ENCODE measurements at regions not wholly inside any gene's neighbourhood (a gene's known extent, or its start where the extent isn't known, plus 50 kb on each side); places are given as distances from the start of the nearest gene placed in this dataset.

DNA sequence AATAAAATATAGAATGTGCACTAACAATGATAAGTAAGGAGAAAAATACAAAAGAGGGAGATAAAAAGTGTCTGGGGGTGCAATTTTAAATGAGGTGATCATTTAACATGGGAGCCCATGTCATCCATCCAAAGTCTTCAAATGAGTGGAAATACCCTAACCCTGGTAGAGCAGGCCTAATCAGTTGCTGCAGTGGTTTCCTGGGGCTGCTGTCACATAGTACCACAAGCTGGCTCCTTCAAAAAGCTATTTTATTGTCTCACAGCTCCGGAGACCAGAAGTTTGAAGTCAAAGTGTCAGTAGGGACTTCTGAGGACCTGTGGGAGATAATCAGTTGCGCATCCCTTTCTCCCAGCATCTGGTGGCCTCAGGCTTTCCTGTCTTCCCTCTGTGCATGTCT lies 717.9 kb downstream of the DIAPH3 start:
- no peak for DNase-seq (ENCODE audit: low read depth)

DNA sequence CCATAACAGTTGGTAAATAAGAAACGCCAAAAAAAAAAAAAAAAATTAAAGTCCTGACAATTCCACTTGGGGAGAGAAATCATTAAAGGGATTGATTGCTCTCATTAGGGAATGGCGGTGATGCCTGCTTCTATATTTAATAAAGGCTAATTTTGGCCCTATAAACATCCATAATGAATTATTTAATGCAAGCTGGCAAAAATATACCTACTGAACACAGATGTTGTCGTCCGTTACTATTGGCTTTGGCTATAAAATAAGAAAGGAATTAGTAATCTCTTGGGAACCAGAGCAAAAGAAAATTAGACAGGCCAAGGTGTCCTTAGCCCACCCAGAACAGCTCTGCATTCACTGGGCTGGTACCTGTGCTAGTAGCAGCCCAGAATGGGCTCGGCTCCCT lies 717.3 kb downstream of the DIAPH3 start:
- no peak for DNase-seq (ENCODE audit: low read depth)

DNA sequence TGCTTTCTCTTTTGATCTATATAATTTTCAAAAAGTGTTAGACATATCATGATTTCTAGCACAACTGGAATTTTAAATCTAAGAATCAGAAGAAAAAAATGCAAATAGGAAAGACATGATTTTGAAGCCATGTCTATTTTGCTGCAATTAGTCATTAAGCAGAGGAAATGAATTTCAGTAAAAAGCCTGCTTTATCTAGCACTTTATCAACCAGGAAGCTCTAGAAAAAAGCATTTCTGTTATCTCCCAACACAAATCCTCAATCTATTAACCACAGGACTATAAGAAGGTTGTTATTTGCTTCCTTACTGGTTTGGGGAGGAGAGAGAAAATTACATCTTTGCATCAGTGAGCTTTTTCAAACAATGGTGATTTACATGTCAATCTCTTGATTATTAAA lies 716.7 kb downstream of the DIAPH3 start:
- peak; percentile 4 for DNase-seq (ENCODE audit: low read depth)

DNA sequence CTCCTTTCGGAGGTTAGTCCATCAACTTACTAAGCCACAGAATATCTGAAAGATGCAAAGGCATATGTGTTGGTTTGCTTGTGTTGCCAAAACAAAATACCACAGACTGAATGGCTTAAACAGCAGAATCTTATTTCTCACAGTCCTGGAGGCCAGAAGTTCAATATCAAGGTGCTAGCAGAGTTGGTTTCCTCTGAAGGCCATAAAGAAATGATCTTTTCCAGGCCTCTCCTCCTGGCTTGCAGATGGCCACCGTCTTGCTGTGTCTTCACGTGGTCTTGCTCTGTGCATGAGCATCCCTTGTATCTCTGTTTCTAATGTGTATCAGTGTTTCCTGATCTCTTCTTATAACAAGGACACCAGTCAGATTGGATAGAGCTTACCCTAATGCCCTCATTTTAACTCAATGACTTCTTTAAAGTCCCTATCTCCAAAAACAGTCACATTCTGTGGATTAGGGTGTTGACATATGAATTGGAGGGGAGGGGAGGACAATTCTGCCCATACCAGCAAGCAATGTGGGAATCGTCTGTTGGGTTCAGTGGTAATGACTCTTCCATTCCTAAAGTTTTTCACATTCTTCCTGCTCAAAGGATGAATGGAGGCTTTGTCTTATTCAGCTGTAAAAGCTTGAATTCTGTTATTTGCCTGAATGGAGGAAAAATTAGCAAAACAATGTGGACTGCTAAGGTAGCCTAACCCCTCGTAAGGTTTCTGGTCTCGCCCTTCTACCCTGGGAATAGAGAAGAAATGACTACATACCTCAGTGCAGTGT lies 715.7 kb downstream of the DIAPH3 start:
- DNase-seq (ENCODE audit: low read depth): peak; percentile 81

DNA sequence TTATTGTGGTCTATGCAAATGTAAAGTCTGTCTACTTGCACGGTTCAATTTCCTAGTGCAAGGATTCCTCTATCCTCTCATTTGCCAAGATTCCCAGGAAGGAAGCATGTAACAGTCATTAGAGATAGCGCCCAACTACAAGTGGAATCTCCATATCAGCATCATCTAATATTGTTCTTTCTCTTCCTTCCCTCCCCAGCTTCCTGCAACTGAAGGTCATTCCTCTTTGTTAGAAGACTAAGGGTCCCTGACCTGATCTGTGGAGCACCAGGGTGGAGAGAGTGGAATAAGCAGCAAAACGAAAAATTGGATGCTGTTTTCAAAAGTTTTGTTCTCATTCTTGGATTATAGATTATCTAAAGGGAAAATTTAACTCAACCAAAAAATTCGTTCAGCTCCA lies 714.0 kb downstream of the DIAPH3 start:
- DNase-seq (ENCODE audit: low read depth): no peak

DNA sequence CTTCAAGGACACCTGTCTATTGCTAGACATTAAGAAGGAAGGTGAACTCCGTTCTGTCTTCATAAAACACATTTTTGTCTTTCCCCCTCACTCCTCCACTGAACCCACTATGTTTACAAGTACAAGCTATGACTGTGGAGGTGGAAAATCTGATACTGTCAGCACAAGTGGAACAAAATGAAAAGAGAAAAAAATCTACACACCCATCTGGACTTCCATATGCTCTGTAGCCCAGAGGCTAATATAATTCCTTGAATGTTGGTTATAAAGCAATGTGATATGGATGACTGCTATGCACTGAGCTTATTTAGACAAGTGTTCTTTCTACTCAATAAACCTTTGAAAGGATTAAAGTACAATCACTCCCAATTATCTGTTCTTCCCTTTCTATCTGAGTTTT lies 713.5 kb downstream of the DIAPH3 start:
- DNase-seq (ENCODE audit: low read depth): no peak

DNA sequence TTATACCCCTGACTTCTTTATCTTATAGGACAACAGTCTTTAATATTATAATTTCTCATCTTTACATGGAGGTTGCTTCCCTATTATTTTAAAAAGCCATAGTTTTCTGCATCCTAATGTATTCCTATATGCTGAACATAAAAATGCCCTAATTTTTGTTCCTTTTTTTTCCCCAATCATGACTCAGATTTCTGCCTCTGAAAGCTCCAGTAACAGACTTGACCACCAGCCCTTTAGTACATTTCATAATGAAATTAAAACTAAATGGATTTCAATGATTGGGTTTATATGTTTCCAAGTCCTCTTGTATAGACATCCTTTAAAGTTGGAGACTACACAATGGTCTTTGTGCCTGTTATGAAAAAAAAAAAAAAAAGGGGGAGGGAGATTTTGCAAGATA lies 712.5 kb downstream of the DIAPH3 start:
- DNase-seq (ENCODE audit: low read depth): no peak

DNA sequence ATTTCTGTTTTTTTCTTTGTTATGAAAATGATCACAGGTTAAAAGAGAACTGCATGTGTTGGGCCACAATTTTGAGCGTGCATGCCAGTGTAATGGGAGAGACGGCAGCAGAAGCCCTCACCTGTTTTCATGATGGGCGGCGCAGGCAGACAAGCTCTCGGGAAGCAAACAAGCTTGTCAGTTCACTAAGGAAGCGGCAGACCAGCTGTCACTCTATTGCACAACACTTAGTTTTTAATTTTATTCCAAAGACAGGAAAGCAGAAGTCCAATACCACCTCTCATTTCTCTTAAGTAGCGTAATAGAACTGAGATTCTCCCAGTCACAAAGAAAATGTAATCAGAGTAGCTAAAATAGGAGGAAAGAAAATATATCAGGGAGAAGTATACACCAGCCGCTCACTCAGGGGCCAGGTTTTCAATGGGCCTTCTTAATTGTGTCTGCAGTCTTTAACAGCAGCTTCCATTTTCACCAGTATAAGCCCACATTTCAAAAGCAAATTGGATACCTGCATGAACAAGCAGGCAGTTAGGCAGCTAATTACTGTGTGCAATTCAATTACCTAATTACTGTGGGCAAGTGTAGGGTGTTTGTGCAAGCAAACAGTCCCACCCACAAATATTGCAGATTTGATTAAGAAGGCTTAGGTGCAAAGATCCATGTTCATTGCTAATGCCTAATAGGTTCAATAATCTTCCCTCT lies 711.4 kb downstream of the DIAPH3 start:
- no peak for DNase-seq (ENCODE audit: low read depth)

DNA sequence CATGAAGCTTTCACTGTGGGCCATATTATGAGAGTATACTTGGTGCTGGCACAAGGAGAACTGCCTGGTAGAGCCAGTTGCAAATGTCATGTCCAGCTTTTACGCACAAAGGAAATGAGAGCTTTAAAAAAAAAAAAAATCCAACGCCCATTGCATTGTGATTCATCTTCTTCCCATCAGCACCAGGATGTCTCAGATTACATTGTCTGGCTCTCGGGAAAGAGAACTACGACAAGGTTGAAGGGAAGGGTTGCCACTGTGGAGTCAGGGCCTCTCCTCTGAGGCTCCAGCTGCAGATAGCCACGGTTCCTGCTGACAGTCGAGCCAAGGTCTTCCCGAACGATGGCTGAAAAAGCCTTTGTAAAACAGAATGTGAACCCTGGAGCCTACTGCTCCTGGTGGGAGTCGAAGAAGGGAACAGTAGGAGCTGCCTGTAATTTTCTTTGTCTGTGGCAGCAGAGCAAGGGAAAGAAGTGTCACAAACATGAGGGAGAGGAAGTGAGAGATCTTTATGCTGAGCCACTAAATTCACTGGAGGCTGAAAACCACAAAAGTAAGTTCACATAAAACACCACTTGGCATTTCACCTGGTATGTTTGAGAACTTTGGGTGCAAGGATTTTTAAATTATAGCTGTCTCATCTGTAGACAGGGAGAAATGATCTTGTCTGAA lies 704.7 kb downstream of the DIAPH3 start:
- DNase-seq (ENCODE audit: low read depth): peak; percentile 52

DNA sequence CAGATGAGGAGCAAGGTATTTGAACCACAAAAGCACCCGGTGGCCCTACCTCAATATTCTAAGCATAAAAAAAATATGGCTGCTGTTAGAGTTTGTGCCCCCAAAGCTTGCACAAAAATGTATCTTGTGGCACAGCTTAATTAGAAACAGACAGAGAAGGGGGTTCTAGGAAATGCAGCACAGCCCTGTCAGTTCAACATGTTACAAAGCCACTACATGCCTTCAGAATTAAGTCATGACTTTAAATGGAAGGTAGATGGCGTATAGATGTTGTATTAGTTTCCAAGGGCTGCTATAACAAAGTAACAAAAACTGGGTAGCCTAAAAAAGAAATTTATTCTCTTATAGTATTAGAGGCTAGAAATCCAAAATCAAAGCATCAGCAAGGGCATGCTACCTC lies 703.8 kb downstream of the DIAPH3 start:
- no peak for DNase-seq (ENCODE audit: low read depth)

DNA sequence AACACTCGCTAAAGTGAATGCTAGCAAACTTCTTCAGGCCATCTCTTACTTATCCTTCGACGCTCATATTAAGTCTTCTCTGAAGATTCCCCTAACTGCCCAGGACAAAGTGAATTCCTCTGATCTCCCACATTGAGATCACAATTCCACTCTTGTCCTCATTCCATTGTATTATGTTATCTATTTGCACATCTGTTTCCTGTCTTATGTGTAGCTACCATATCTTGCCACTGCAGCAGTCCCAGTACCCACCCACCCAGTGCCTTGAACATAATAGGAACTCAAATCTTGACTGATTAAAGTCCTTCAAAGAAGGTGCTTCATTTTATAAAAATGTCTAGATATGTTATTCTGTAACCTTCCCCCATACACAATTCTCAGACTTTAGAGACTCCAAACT lies 702.3 kb downstream of the DIAPH3 start:
- no peak for DNase-seq (ENCODE audit: low read depth)

DNA sequence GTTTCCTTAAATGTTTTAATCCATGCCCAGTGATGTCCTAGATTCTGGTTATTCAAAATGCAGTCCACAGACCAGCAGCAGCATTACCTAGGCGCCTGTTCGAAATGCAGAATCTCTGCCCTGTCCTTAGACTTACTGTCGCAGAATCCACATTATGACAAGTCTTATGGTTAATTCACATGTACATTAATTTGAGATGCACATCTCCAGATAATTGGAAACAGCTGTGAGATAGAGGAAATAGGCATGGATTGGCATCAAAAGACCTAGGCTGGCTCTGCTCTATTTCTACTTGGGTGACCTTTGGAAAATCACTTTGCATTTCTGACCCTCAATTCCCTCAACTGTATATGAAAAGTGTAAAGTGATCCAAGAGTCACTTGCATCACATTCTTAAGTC lies 700.7 kb downstream of the DIAPH3 start:
- no peak for DNase-seq (ENCODE audit: low read depth)

DNA sequence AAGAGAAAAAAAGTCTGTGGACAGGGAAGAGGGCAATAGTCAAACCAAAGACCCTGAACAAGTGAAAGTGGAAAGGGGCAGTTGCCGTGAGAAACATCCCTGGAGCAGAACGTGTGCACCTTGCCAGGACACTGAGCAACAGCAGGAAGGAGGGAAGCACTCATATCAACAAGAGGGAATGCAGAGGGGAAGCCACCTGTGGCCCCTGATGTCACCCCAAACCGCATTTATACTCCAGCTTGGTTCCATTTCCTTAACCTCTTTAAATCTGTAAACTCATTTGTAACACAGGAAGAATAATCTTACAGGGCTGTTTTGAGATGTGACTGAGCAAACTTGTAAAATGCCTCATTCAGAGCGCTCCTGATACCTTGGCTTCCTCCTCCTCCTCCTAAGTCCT lies 698.8 kb downstream of the DIAPH3 start:
- no peak for DNase-seq (ENCODE audit: low read depth)

DNA sequence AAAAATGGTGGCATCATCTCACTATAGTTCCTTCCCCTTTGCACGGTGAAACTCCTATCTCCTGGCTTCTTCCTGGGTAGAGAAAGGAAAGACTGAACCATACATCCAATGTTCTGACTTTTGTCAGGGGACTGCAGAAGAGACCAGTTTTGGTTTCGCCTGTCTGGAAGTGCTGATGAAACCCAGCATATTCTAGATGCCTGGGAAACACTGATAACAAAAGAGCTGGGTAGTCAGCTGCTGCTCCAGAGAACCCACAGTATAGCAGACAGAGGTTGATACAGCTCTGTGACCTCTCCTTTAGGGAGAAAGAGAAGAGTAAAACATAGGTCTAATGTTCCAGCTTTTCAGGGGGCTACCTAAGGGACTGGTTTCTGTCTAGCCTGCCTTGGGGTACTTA lies 695.3 kb downstream of the DIAPH3 start:
- DNase-seq (ENCODE audit: low read depth): no peak

DNA sequence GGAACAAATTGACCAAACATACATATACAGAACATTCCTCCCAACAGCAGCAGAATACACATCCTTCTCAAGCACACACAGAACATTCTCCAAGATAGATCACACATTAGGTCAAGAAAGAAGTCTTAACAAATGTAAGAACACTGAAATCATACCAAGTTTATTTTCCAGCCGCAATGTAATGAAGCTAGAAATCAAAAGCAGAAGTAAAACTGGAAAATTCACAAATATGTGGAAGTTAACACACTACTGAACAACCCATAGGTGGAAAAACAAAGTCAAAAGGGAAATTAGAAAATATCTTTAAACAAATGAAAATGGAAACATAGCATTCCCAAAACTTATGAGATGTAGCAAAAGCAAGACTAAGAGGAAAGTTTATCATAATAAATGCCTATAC lies 692.6 kb downstream of the DIAPH3 start:
- DNase-seq (ENCODE audit: low read depth): no peak

DNA sequence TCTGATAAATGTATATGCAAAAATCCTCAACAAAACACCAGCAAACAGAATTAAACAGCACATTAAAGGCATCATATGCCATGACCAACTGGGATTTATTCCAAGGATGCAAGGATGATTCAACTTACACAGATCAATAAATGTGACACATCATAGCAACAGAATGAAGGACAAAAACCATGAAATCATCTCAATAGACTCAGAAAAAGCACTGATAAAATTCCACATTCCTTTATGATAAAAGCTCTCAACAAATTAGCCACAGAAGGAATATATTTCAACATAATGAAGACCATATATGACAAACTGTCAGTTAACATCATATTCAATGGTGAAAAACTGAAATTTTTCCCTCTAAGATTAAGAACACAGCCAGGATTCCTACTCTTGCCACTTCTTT lies 691.6 kb downstream of the DIAPH3 start:
- no peak for DNase-seq (ENCODE audit: low read depth)

DNA sequence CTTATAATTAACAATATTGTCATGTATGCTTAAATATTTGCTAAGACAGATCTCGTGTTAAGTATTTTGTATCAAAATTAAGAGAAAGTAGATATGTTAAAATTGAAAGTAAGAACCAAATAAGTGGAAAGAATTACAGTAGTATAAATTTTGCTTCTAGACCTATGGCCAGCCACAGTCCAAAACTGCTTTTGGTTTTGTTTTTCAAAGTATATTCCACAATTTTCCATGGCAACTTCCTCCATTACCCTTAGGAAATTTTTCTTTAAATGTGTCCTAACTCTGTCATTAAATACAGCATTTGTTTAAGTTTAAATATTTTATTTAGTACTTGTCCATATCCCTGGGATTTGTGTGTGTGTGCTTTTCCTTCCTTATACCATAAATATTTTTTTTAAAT lies 689.0 kb downstream of the DIAPH3 start:
- DNase-seq (ENCODE audit: low read depth): no peak

DNA sequence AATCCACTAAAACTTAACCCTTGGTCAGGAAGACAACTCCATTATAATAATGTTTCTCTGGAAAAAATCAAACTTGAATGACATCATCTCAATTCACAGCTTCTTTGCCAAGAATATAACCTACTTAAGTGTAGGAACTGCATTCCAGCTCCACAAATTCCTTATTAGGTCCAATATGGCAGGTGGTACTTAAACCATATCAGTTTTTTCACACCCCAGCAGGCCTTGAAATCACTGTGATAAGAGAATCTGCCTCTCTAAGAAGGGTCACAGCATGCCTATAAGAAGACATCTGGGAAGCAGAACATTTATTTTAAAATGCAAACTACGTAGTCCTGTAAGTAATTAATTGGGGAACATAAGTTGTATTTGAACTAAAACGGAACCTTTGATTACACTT lies 687.8 kb downstream of the DIAPH3 start:
- no peak for DNase-seq (ENCODE audit: low read depth)

DNA sequence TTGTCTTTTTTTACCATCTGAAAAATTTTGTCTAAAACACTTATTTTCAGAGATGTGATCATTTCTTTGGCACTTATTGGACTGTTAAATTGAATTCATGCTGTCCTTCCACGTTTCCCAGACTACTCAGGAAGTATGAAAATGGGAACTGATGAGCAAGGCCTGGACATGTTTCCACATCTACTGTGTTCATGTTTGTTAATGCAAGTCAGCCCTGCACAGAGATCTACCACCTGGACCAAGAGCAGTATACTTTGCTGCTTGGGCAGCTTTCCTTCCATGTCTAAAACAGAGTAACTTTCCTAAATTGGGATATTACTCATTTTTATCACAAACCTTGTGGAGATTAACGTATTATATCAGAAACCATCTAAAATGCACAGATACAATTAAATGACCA lies 687.4 kb downstream of the DIAPH3 start:
- no peak for DNase-seq (ENCODE audit: low read depth)

DNA sequence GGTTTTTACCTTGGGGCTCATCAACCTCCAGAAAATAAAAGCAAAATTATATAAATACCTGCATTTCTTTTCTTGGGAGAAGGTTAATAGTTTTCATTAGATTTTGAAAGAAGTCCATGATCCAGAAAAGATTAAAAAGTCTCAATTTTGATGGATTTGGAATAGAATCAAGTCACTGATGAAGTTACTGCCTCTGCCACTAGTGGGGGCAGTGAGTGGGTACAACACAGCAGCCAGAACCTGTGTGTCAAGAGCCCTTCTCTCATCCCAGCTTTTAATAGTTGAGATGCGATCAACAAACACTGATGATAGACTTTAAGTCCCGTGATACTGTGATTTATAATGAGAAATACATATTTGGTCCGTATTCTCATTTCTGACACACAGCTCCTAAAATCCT lies 686.7 kb downstream of the DIAPH3 start:
- no peak for DNase-seq (ENCODE audit: low read depth)

DNA sequence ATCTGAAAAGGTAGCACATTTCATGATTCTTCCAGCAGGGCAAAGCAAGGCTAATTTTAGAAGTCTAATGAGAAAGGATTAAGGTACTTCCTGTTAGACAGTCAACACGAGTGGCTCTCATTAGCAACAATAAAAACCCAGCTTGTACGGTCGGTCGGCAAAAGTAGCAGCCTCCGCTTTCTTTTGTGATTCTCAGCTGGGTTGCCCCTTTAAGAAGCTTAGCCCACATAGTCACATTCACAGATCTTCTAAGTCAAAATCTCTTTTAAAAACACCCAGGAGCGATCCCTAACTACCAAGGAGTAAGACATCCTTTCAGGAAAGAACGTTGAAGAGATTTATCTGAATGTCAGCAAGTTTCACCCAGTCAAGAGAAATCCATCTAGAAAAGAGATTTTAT lies 684.8 kb downstream of the DIAPH3 start:
- no peak for DNase-seq (ENCODE audit: low read depth)

DNA sequence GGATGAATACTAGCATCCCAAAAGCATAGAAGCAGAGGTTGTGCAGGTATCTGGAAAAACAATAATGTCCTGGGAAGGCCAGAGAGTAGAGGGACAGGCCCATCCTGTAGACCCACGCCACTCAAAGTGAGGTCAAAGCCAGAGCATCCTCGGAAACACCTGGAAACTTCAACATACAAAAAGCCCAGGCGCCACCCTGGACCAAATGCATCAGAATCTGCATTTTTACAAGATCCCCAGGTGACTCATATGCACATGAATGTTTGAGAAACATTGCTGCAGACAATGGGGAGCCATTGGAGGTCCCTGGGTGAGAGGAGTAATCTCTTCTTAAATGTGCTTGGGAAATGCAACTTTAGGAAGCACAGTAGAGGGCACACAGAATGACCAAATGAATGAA lies 684.1 kb downstream of the DIAPH3 start:
- no peak for DNase-seq (ENCODE audit: low read depth)

All from renal cortical epithelial cell (primary cell).